Neural cell (in vitro differentiated cells): ENCODE measurements at regions not wholly inside any gene's neighbourhood (a gene's known extent, or its start where the extent isn't known, plus 50 kb on each side); places are given as distances from the start of the nearest gene placed in this dataset.

ENCODE experiments used
- CTCF ChIP-seq: fragments of 450-650 bp; IDR thresholded peaks from 2 replicates; pipeline ENCODE4 v1.5.1; 2014; ENCODE audit warnings: antibody characterized with exemption, mild to moderate bottlenecking, moderate library complexity; ENCODE audit not compliant: poor library complexity, severe bottlenecking
- POLR2AphosphoS5 ChIP-seq: IDR thresholded peaks from 2 replicates; pipeline ENCODE4 v1.6.1; 2012
- RAD21 ChIP-seq: fragments of 450-650 bp; conservative IDR thresholded peaks from 2 replicates; pipeline ENCODE4 v1.6.1; 2014; ENCODE audit warnings: antibody characterized with exemption, mild to moderate bottlenecking, moderate library complexity
- REST ChIP-seq: IDR thresholded peaks from 2 replicates; pipeline ENCODE4 v1.6.1; 2012; ENCODE audit warnings: borderline replicate concordance

GRCh38 chr2:62643100-62643471 is 62.4 kb upstream of the EHBP1 start:
- TF ChIP-seq CTCF (no peak), RAD21 (no peak), REST (no peak), POLR2AphosphoS5 (no peak)
